PFSK-1 (cell line): ENCODE measurements at regions not wholly inside any gene's neighbourhood (a gene's known extent, or its start where the extent isn't known, plus 50 kb on each side); places are given as distances from the start of the nearest gene placed in this dataset.

Source experiments
- POLR2AphosphoS5 ChIP-seq: IDR thresholded peaks from 2 replicates; pipeline ENCODE4 v1.6.1; 2012; ENCODE audit warnings: low read depth, mild to moderate bottlenecking, control low read depth, low read length, moderate library complexity
- SIN3A ChIP-seq: IDR thresholded peaks from 2 replicates; pipeline ENCODE4 v1.6.1; 2012; ENCODE audit warnings: mild to moderate bottlenecking, low read length, moderate library complexity, borderline replicate concordance; ENCODE audit not compliant: insufficient read depth
- TAF1 ChIP-seq: IDR thresholded peaks from 2 replicates; pipeline ENCODE4 v1.6.1; 2012; ENCODE audit warnings: low read length, control low read depth, borderline replicate concordance; ENCODE audit not compliant: insufficient read depth
- TF ChIP-seq, protein P1 (sequence below), 2 experiments: IDR thresholded peaks; 2 replicates each; pipeline versions ENCODE4 v1.6.1 to v1.8.0; 2011 to 2012; ENCODE audit warnings: low read depth in 2 of 2, low read length in 2 of 2, control low read depth in 1 of 2, inconsistent platforms in 1 of 2, mild to moderate bottlenecking in 1 of 2, moderate library complexity in 1 of 2; ENCODE audit not compliant: insufficient read depth in 1 of 2

DNA sequence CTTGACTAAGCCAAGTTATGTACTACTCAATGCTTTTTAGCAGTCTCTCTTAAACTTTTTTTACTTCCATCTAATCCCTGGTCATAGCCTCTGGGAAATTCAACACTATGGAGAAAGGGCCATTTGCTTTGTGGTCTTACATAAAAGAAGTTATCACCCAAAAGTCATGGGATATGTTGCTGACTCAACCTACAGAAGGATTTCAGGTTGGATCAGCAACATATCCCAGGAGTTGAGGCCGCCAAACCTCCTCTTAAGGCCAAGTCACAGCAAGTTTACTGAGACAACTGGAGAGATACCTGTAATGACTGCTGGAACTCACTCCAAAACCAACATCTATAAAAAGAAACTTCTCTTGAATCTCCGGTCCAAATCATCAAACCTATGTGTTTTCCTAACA, 141.1 kb downstream of the IRS1 start:
- TF ChIP-seq POLR2AphosphoS5 (no peak), TAF1 (no peak), SIN3A (no peak)
- TF ChIP-seq, protein P1, sequence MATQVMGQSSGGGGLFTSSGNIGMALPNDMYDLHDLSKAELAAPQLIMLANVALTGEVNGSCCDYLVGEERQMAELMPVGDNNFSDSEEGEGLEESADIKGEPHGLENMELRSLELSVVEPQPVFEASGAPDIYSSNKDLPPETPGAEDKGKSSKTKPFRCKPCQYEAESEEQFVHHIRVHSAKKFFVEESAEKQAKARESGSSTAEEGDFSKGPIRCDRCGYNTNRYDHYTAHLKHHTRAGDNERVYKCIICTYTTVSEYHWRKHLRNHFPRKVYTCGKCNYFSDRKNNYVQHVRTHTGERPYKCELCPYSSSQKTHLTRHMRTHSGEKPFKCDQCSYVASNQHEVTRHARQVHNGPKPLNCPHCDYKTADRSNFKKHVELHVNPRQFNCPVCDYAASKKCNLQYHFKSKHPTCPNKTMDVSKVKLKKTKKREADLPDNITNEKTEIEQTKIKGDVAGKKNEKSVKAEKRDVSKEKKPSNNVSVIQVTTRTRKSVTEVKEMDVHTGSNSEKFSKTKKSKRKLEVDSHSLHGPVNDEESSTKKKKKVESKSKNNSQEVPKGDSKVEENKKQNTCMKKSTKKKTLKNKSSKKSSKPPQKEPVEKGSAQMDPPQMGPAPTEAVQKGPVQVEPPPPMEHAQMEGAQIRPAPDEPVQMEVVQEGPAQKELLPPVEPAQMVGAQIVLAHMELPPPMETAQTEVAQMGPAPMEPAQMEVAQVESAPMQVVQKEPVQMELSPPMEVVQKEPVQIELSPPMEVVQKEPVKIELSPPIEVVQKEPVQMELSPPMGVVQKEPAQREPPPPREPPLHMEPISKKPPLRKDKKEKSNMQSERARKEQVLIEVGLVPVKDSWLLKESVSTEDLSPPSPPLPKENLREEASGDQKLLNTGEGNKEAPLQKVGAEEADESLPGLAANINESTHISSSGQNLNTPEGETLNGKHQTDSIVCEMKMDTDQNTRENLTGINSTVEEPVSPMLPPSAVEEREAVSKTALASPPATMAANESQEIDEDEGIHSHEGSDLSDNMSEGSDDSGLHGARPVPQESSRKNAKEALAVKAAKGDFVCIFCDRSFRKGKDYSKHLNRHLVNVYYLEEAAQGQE (IDR thresholded peaks at IDR 0.05; ENCODE audit: insufficient read depth in 1 of 2, low read depth in 2 of 2, low read length in 2 of 2): no peak
